Cardiac fibroblast (primary cell): ENCODE measurements at regions not wholly inside any gene's neighbourhood (a gene's known extent, or its start where the extent isn't known, plus 50 kb on each side); places are given as distances from the start of the nearest gene placed in this dataset.

Source experiments
- DNase-seq, 2 donors: peaks; one replicate each; pipeline versions ENCODE4 v3.0.0 to v3.0.0-alpha.2; 2010; ENCODE audit warnings: low read depth in 2 of 2
- H3K4me3 ChIP-seq, 2 donors: replicated peaks in 1 of 2; 1 replicate in 1 of 2; 2 replicates in 1 of 2; pipeline ENCODE4 v1.5.1; 2011; ENCODE audit warnings: low read depth in 2 of 2, low read length in 2 of 2, mild to moderate bottlenecking in 2 of 2, moderate library complexity in 1 of 2
- CTCF ChIP-seq: IDR thresholded peaks from one replicate; pipeline ENCODE4 v1.5.1; 2011; ENCODE audit warnings: low read depth, mild to moderate bottlenecking, low read length, inconsistent platforms

DNA sequence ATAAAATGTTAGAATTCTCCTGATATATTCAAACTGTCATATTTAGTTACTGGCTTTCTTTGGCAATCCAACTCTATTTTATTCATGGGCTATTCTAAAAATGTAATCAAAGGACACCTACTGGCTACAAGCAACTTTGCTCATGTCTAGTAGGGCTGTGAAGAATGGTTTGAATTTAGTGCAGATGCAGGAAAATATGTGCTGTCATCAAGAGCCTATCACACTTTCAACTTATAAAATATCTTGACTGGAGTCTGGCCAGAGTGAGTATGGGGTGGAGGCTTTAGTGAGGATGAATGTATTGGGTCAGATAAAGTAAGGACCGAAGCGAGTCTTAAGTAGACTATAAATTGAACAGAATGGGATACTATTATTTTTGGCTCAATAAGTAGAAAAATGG lies 343.4 kb upstream of the SPRED2 start:
- no peak for TF ChIP-seq CTCF
- no peak overlapping the region for H3K4me3 ChIP-seq
- no peak for DNase-seq

GRCh38 chr2:65767946-65768345 lies 335.5 kb upstream of the SPRED2 start:
- no peak for TF ChIP-seq CTCF
- H3K4me3 ChIP-seq: no peak overlapping the region
- no peak for DNase-seq

DNA sequence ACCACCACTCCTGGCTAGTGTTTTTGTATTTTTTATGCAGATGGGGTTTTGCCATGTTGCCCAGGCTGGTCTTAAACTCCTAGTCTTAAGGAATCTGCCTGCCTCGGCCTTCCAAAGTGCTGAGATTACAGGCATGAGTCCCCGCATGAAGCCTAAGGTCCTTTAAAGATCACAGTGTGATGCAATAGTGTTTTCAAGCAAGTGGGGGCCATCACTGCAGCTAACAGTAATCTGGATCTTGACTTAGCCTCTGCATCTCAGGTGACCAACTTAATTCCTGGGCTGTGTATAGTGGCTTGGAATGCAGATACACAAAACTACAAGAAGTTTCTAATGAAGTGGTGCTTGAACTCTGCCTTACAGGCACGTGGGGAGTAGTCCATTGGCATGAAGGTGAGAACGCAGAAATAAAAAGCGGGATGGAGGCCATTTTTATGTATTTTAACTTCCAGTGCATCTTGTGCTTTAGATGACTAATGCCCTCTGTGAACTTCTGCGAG lies 334.4 kb upstream of the SPRED2 start:
- no peak overlapping the region for H3K4me3 ChIP-seq
- no peak for TF ChIP-seq CTCF
- DNase-seq: no peak

DNA sequence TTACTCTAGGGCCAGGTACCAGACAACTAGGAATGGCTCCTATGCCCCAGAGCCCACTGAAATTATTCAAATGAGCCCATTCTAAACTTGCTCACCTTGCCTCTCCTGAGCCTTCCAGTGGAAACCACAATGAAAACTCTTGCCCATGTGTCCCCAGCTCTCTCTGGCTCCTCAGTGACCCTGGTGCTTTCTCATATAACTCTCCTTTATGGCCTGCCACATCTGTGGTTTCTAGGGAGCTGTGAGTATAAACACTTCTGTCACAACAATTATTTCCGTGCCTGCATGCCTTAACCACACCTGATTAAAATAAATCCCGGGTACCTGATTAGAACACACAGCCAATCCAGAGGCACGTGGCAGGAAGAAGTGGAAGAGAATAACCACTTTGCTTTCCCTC lies 333.0 kb upstream of the SPRED2 start:
- DNase-seq: no peak
- TF ChIP-seq CTCF: no peak
- H3K4me3 ChIP-seq: no peak overlapping the region

DNA sequence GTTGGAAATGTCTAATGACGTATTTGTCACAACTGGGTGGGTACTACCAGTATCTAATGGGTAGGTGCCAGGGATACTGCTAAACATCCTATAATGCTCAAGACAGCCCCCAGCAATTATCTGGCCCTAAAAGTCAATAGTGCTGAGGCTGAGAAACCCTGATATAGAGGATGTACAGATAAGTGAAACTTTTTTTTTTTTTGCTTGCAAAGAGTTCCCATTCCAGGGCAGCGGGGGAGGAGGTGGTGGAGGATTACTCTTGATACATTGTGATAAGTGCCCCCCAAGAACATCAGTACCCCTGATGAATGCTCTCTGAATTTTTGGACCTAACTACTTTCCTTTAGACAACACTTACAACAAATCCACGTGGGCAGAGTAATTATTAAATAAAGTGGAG lies 329.7 kb upstream of the SPRED2 start:
- DNase-seq: no peak
- no peak for TF ChIP-seq CTCF
- no peak overlapping the region for H3K4me3 ChIP-seq

- peak in 1 of 2 donors; percentile 5 for DNase-seq
- no peak for TF ChIP-seq CTCF
- no peak overlapping the region for H3K4me3 ChIP-seq
Measured at GRCh38 chr2:65754219-65754618, 321.8 kb upstream of the SPRED2 start.

DNA sequence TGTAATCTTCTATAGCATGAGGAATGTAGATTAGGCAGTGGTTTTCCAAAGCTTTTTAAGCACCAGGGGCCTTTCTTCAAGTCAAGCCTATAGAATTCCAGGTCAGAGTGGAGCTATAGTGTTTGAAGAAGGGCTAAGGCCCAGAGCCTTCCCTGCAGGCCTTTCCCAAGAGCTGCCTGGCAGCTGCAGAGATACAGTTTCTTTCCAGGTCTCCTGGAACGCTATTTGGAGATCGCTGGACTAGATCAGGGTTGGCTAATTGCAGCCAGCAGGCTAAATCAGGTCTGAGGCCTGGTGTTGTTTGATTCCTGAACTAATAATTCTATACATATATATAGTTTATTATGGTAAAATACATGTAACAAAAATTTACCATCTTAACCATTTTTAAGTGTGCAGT lies 319.0 kb upstream of the SPRED2 start:
- TF ChIP-seq CTCF: no peak
- DNase-seq: no peak
- H3K4me3 ChIP-seq: no peak overlapping the region
